B cell (primary cell): ENCODE measurements at regions not wholly inside any gene's neighbourhood (a gene's known extent, or its start where the extent isn't known, plus 50 kb on each side); places are given as distances from the start of the nearest gene placed in this dataset.

ENCODE experiments used
- ATAC-seq: fragments of 200-7000 bp; cut with Tn5 transposase; one replicate; pipeline ENCODE4 v1.10.0; 2021; ENCODE audit warnings: low read depth, mild to moderate bottlenecking, moderate number of reproducible peaks, moderate library complexity
- CTCF ChIA-PET: fragments of 350-600 bp; sonication (Branson Sonifier 250); formaldehyde crosslinking; loops from one replicate; lab custom pipeline; 2021; ENCODE audit warnings: antibody characterized with exemption, inconsistent platforms; lab: Charles Lee
- POLR2A ChIA-PET: fragments of 350-600 bp; sonication (Branson Sonifier 250); formaldehyde crosslinking; loops from one replicate; lab custom pipeline; 2021; ENCODE audit warnings: antibody characterized with exemption; lab: Charles Lee
- DNase-seq: peaks from one replicate; pipeline ENCODE4 v3.0.0; 2013
- H2AFZ ChIP-seq: 2 replicates; pipeline ENCODE4 v1.6.1; 2012; ENCODE audit warnings: mild to moderate bottlenecking, low read depth, low read length; ENCODE audit not compliant: insufficient read depth, poor library complexity, severe bottlenecking
- H3K27ac ChIP-seq, 2 donors: 1 replicate in 1 of 2; 2 replicates in 1 of 2; pipeline ENCODE4 v1.5.1; 2012 to 2013; ENCODE audit warnings: low read length in 2 of 2, mild to moderate bottlenecking in 2 of 2, moderate library complexity in 1 of 2
- H3K27me3 ChIP-seq, 4 experiments: fragments of 200-600 bp in 1 of 4; sonication (generic) in 1 of 4; replicated peaks in 1 of 4; 1 replicate in 2 of 4; 2 replicates in 2 of 4; pipeline versions ENCODE4 v1.6.1 to v1.7.0; 2013 to 2016; ENCODE audit warnings: low read length in 3 of 4, mild to moderate bottlenecking in 2 of 4, mixed read lengths in 1 of 4, moderate library complexity in 1 of 4; ENCODE audit not compliant: insufficient read depth in 4 of 4, control insufficient read depth in 3 of 4; ENCODE audit errors: control extremely low read depth in 1 of 4
- H3K36me3 ChIP-seq, 2 experiments: replicated peaks in 1 of 2; 1 replicate in 1 of 2; 2 replicates in 1 of 2; pipeline versions ENCODE4 v1.6.1 to v1.7.1; 2013; ENCODE audit warnings: low read length in 1 of 2; ENCODE audit not compliant: insufficient read depth in 2 of 2, control insufficient read depth in 1 of 2; ENCODE audit errors: control extremely low read depth in 1 of 2, extremely low read depth in 1 of 2
- H3K4me1 ChIP-seq, 2 donors: fragments of 200-600 bp in 1 of 2; sonication (generic) in 1 of 2; 1 replicate in 1 of 2; 2 replicates in 1 of 2; pipeline versions ENCODE4 v1.5.1 to v1.6.1; 2013 to 2017; ENCODE audit warnings: low read length in 2 of 2; ENCODE audit not compliant: control insufficient read depth in 2 of 2, insufficient read depth in 2 of 2
- H3K4me2 ChIP-seq: replicated peaks from 2 replicates; pipeline ENCODE3; 2012; ENCODE audit warnings: mild to moderate bottlenecking, low read depth, low read length; ENCODE audit not compliant: poor library complexity, severe bottlenecking
- H3K4me3 ChIP-seq, 5 experiments: fragments of 200-600 bp in 1 of 5; sonication (generic) in 1 of 5; 1 replicate in 3 of 5; 2 replicates in 2 of 5; pipeline versions ENCODE4 v1.5.1 to v1.7.0; 2011 to 2016; ENCODE audit warnings: low read length in 4 of 5, mild to moderate bottlenecking in 4 of 5, low read depth in 2 of 5, control low read depth in 1 of 5, moderate library complexity in 1 of 5; ENCODE audit not compliant: insufficient read depth in 1 of 5; ENCODE audit errors: control extremely low read depth in 1 of 5, extremely low read depth in 1 of 5
- H3K79me2 ChIP-seq: fragments of 200-600 bp; sonication (generic); one replicate; pipeline ENCODE4 v1.6.0; 2016; ENCODE audit warnings: low read length; ENCODE audit not compliant: control insufficient read depth, insufficient read depth
- H3K9ac ChIP-seq: fragments of 200-600 bp; sonication (generic); 2 replicates; pipeline ENCODE4 v1.6.1; 2017; ENCODE audit warnings: mild to moderate bottlenecking, low read length, moderate library complexity
- H3K9me3 ChIP-seq, 3 donors: one replicate each; pipeline versions ENCODE4 v1.6.1 to v1.7.1; 2013; ENCODE audit warnings: low read length in 2 of 3; ENCODE audit not compliant: control insufficient read depth in 2 of 3, insufficient read depth in 1 of 3; ENCODE audit errors: control extremely low read depth in 1 of 3
- H4K20me1 ChIP-seq: 2 replicates; pipeline ENCODE4 v1.6.0; 2012; ENCODE audit warnings: mild to moderate bottlenecking, low read length; ENCODE audit not compliant: insufficient read depth, control insufficient read depth, poor library complexity, severe bottlenecking
- H3K27ac Mint-ChIP-seq: one replicate; pipeline ENCODE4 v1.8.0; 2021; ENCODE audit warnings: mixed read lengths
- H3K27me3 Mint-ChIP-seq: one replicate; pipeline ENCODE4 v1.8.0; 2021; ENCODE audit warnings: mixed read lengths
- H3K4me1 Mint-ChIP-seq: one replicate; pipeline ENCODE4 v1.8.0; 2021; ENCODE audit warnings: mixed read lengths
- H3K4me3 Mint-ChIP-seq: one replicate; pipeline ENCODE4 v1.8.0; 2021; ENCODE audit warnings: mixed read lengths
- H3K9me3 Mint-ChIP-seq: one replicate; pipeline ENCODE4 v1.8.0; 2022; ENCODE audit warnings: mixed read lengths; ENCODE audit not compliant: insufficient read depth
- EZH2 ChIP-seq: IDR thresholded peaks from 2 replicates; pipeline ENCODE4 v1.6.1; 2012; ENCODE audit warnings: borderline replicate concordance, low read depth, mild to moderate bottlenecking, moderate library complexity, low read length; ENCODE audit not compliant: insufficient read depth, poor library complexity, severe bottlenecking
- WGBS: methylation state at CpG from one replicate; pipeline ENCODE4 v1.1.5; 2013; ENCODE audit warnings: missing lambda C conversion rate; ENCODE audit not compliant: insufficient coverage; 5-methylcytosine and 5-hydroxymethylcytosine counted together
- intact Hi-C: fragments of 100-400 bp; cut with micrococcal nuclease; formaldehyde crosslinking; loops from one replicate; pipeline ENCODE4 v1.10.0; 2022
- TF ChIP-seq, protein P1 (sequence below): fragments of 200-600 bp; IDR thresholded peaks from one replicate; pipeline ENCODE4 v1.8.0; 2022; ENCODE audit warnings: antibody characterized with exemption, mild to moderate bottlenecking

- Histone ChIP-seq H3K4me1 (no peaks in the 10 kb centered on the region), H3K9ac (no peak overlapping the region), H3K4me2 (no peak overlapping the region), H3K79me2 (no peaks in the 10 kb centered on the region), H3K27me3 (no peaks in the 10 kb centered on the region), H3K9me3 (no peaks in the 10 kb centered on the region), H3K27ac (no peak overlapping the region), H2AFZ (no peak overlapping the region), H3K4me3 (no peak overlapping the region), H3K36me3 (no peaks in the 10 kb centered on the region), H4K20me1 (no peaks in the 10 kb centered on the region)
- Mint-ChIP-seq H3K4me3 (no peak overlapping the region), H3K27ac (no peak overlapping the region), H3K9me3 (no peaks in the 10 kb centered on the region), H3K4me1 (no peaks in the 10 kb centered on the region), H3K27me3 (no peaks in the 10 kb centered on the region)
- 100% methylated on average over 1 of the region's 4 CpGs for WGBS
- intact Hi-C loops = no loop called here
- TF ChIP-seq EZH2 = no peak
- TF ChIP-seq, protein P1, sequence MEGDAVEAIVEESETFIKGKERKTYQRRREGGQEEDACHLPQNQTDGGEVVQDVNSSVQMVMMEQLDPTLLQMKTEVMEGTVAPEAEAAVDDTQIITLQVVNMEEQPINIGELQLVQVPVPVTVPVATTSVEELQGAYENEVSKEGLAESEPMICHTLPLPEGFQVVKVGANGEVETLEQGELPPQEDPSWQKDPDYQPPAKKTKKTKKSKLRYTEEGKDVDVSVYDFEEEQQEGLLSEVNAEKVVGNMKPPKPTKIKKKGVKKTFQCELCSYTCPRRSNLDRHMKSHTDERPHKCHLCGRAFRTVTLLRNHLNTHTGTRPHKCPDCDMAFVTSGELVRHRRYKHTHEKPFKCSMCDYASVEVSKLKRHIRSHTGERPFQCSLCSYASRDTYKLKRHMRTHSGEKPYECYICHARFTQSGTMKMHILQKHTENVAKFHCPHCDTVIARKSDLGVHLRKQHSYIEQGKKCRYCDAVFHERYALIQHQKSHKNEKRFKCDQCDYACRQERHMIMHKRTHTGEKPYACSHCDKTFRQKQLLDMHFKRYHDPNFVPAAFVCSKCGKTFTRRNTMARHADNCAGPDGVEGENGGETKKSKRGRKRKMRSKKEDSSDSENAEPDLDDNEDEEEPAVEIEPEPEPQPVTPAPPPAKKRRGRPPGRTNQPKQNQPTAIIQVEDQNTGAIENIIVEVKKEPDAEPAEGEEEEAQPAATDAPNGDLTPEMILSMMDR = no peak
- POLR2A ChIA-PET = no interaction called here
- ATAC-seq (no peak), DNase-seq (no peak)
- CTCF ChIA-PET = no interaction called here
Observed at GRCh38 chr2:225334514-225334913, 65.0 kb upstream of the NYAP2 start.

GRCh38 chr2:225328192-225328591 is 71.3 kb upstream of the NYAP2 start:
- Histone ChIP-seq H3K27ac (no peak overlapping the region), H3K36me3 (no peaks in the 10 kb centered on the region), H3K4me3 (no peak overlapping the region), H3K9me3 (no peaks in the 10 kb centered on the region), H3K27me3 (no peaks in the 10 kb centered on the region), H2AFZ (no peak overlapping the region), H3K4me1 (no peaks in the 10 kb centered on the region), H3K4me2 (no peak overlapping the region), H3K79me2 (no peaks in the 10 kb centered on the region), H4K20me1 (no peaks in the 10 kb centered on the region), H3K9ac (no peak overlapping the region)
- DNase-seq (no peak), ATAC-seq (no peak)
- no peak overlapping the region for H3K4me3 Mint-ChIP-seq
- 70% methylated on average over 3 of the region's 4 CpGs for WGBS
- H3K9me3 Mint-ChIP-seq = no peaks in the 10 kb centered on the region
- intact Hi-C loops = no loop called here
- H3K27ac Mint-ChIP-seq = no peak overlapping the region
- ChIA-PET POLR2A (no interaction called here), CTCF (no interaction called here)
- H3K4me1 Mint-ChIP-seq = no peaks in the 10 kb centered on the region
- TF ChIP-seq, protein P1 = no peak
- no peak for TF ChIP-seq EZH2
- no peaks in the 10 kb centered on the region for H3K27me3 Mint-ChIP-seq
